ENCODE measurements at regions not wholly inside any gene's neighbourhood (a gene's known extent, or its start where the extent isn't known, plus 50 kb on each side); places are given as distances from the start of the nearest gene placed in this dataset.

DNA sequence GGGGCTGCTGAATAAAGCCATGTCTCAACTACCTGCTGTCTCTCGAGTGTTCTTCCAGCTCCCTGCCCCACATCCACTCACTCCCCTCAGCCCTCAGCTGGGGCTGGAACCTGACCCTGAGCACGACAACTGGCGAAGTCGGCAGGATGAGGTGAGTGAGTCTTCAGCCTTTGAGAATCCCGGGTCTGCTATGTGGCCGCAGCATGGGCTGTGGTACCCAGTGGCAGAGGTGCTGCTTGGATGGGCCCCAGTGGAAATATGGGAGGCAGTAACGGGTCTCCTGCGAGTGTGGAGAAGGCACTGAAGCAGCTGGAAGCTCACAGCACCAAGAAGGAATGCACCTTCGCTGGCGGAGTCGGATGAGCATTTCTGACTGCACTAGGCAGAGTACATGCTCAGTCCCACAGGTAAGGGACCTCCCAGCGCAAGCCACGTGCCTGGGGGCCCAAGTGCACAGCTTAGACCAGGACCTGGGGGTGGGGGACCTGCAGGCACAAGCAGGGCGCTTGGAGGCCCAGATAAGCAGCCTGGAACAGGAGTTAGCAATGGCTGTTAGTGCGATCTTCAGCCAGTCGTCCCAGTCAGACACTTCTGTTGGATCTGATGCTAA is 95.5 kb upstream of the TMPO start:
- Mint-ChIP-seq H3K9me3 (no peaks in the 10 kb centered on the region), H3K27ac (peak overlapping the region in 1 of 3 experiments; percentile 50; a peak in 2 of 7 replicates), H3K4me3 (no peak overlapping the region; a peak in 1 of 5 replicates), H3K36me3 (ENCODE audit: insufficient read depth in 1 of 3, low read depth in 3 of 3) (no peaks in the 10 kb centered on the region), H3K4me1 (peaks cover 22 to 27% of the 10 kb centered on the region in 2 experiments), H3K27me3 (ENCODE audit: low read depth) (no peaks in the 10 kb centered on the region)
- H2BK12ac ChIP-seq (ENCODE audit: insufficient read length, low read depth, low read length), result no peak overlapping the region
- no peaks in the 10 kb centered on the region for H4K20me1 ChIP-seq (ENCODE audit: control insufficient read depth, insufficient read depth, insufficient read length)
- H3K14ac ChIP-seq (ENCODE audit: insufficient read depth, low read length), result no peak overlapping the region; the same call in 1 of the 2 replicates
- H2AK5ac ChIP-seq (ENCODE audit: insufficient read length, low read length), result no peak overlapping the region
- H2BK120ac ChIP-seq (ENCODE audit: low read depth, low read length, poor library complexity, severe bottlenecking), result no peak overlapping the region
- no peaks in the 10 kb centered on the region for H3K23me2 ChIP-seq (ENCODE audit: insufficient read length, low read depth, low read length, poor library complexity, severe bottlenecking)
- H2BK5ac ChIP-seq (ENCODE audit: insufficient read length, low read length), result no peak overlapping the region
- no peak overlapping the region for H4K5ac ChIP-seq (ENCODE audit: insufficient read length, low read depth, low read length)
- no peaks in the 10 kb centered on the region for H3K9me3 ChIP-seq (ENCODE audit: control insufficient read depth, low read depth, low read length)
- H3K23ac ChIP-seq (ENCODE audit: insufficient read length, low read depth, low read length), result no peak overlapping the region
- H2AFZ ChIP-seq (ENCODE audit: low read length), result no peak overlapping the region
- H4K91ac ChIP-seq (ENCODE audit: insufficient read length, low read depth, low read length), result no peak overlapping the region
- H3K4me1 ChIP-seq (ENCODE audit: insufficient read depth, low read length), result peaks cover 9% of the 10 kb centered on the region
- TF ChIP-seq, protein P1, sequence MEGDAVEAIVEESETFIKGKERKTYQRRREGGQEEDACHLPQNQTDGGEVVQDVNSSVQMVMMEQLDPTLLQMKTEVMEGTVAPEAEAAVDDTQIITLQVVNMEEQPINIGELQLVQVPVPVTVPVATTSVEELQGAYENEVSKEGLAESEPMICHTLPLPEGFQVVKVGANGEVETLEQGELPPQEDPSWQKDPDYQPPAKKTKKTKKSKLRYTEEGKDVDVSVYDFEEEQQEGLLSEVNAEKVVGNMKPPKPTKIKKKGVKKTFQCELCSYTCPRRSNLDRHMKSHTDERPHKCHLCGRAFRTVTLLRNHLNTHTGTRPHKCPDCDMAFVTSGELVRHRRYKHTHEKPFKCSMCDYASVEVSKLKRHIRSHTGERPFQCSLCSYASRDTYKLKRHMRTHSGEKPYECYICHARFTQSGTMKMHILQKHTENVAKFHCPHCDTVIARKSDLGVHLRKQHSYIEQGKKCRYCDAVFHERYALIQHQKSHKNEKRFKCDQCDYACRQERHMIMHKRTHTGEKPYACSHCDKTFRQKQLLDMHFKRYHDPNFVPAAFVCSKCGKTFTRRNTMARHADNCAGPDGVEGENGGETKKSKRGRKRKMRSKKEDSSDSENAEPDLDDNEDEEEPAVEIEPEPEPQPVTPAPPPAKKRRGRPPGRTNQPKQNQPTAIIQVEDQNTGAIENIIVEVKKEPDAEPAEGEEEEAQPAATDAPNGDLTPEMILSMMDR (conservative IDR thresholded peaks at IDR 0.05), result no peak
- no peak overlapping the region for H3K9ac ChIP-seq (ENCODE audit: extremely low read depth, insufficient read length, low read length)
- no peak overlapping the region for H2BK20ac ChIP-seq (ENCODE audit: low read depth, low read length, poor library complexity, severe bottlenecking)
- H3K79me2 ChIP-seq (ENCODE audit: insufficient read depth, low read length), result no peaks in the 10 kb centered on the region
- H3T11ph ChIP-seq (ENCODE audit: low read length), result no peak overlapping the region
- H3K18ac ChIP-seq (ENCODE audit: insufficient read length, low read depth, low read length), result no peak overlapping the region
- DNase-seq, result no peak
- no peak overlapping the region for H3K4ac ChIP-seq (ENCODE audit: low read depth, low read length)
- no peak overlapping the region for H2BK15ac ChIP-seq (ENCODE audit: low read depth, low read length)
- no peaks in the 10 kb centered on the region for H3K27me3 ChIP-seq (ENCODE audit: insufficient read depth, low read length)
- WGBS (ENCODE audit: extremely low coverage, insufficient read length, low lambda C conversion rate), result no CpG with 5 or more reads among the region's 16 CpGs
- H3K56ac ChIP-seq (ENCODE audit: insufficient read length, low read depth, low read length), result no peak overlapping the region
- H4K8ac ChIP-seq (replicated peaks; ENCODE audit: insufficient read length, low read depth, low read length), result no peak overlapping the region
- no peaks in the 10 kb centered on the region for H3K79me1 ChIP-seq (ENCODE audit: insufficient read depth, low read depth, low read length, poor library complexity, severe bottlenecking)
- H3K27ac ChIP-seq (ENCODE audit: insufficient read length, low read depth, low read length), result no peak overlapping the region
- H3K4me2 ChIP-seq (ENCODE audit: insufficient read depth, insufficient read length, low read length), result no peak overlapping the region

Data from H9 (cell line).